Sigmoid colon (tissue), 4 donors: ENCODE measurements at regions not wholly inside any gene's neighbourhood (a gene's known extent, or its start where the extent isn't known, plus 50 kb on each side); places are given as distances from the start of the nearest gene placed in this dataset.

Experiments used
- POLR2A ChIP-seq, 2 donors: fragments of 450-650 bp; IDR thresholded peaks; one replicate each; pipeline ENCODE4 v1.6.1; 2016; ENCODE audit warnings: antibody characterized with exemption in 2 of 2, mild to moderate bottlenecking in 2 of 2, moderate library complexity in 2 of 2
- POLR2AphosphoS5 ChIP-seq, 4 donors: sonication (generic); formaldehyde crosslinking; IDR thresholded peaks; one replicate each; pipeline ENCODE4 v1.6.1; 2017; ENCODE audit warnings: antibody characterized with exemption in 4 of 4

DNA sequence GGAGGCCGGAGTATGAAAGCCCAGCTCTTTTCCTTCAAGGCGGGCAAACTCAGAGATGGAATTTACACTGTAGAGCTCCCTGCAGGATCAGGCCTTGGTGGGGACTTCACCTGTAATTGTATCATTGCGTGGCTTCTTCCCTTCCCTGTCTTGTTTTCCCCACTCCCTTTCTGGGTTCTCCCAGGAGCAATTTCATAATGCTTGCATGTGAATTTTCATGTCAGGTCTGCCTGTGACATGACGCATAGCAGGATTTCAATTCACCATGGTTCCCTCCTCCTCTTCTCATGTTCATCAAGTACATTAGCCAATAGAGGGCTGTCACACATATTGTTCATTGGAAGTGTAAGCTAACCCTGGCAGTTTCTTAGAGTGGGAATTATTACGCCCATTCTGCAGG, 197.7 kb downstream of the RPS24 start:
- no peak for TF ChIP-seq POLR2AphosphoS5 (IDR thresholded peaks at IDR 0.05)
- no peak for TF ChIP-seq POLR2A (IDR thresholded peaks at IDR 0.05)
